ENCODE measurements at regions not wholly inside any gene's neighbourhood (a gene's known extent, or its start where the extent isn't known, plus 50 kb on each side); places are given as distances from the start of the nearest gene placed in this dataset.

- TF ChIP-seq CTCF (conservative IDR thresholded peaks at IDR 0.05 in 1 of 2, IDR thresholded peaks at IDR 0.05 in 1 of 2; ENCODE audit: low read depth in 1 of 2, low read length in 2 of 2) (no peak), EZH2 (IDR thresholded peaks at IDR 0.05; ENCODE audit: low read length, missing control alignments) (no peak)
Observed at GRCh38 chrY:15364996-15365395, 840.7 kb downstream of the NLGN4Y start.
